SJCRH30 (cell line): ENCODE measurements at regions not wholly inside any gene's neighbourhood (a gene's known extent, or its start where the extent isn't known, plus 50 kb on each side); places are given as distances from the start of the nearest gene placed in this dataset.

Experiments used
- DNase-seq, 2 experiments: peaks; one replicate each; pipeline ENCODE4 v3.0.0-alpha.2; 2015 to 2020
- H3K27ac ChIP-seq: fragments of 250-450 bp; sonication (Bioruptor Pico); 2 replicates; pipeline ENCODE4 v1.5.1; 2020; ENCODE audit warnings: mild to moderate bottlenecking, moderate library complexity
- H3K27me3 ChIP-seq: fragments of 250-450 bp; sonication (Bioruptor Pico); 2 replicates; pipeline ENCODE4 v1.5.1; 2020; ENCODE audit warnings: mild to moderate bottlenecking, moderate library complexity
- H3K36me3 ChIP-seq: fragments of 250-450 bp; sonication (Bioruptor Pico); 2 replicates; pipeline ENCODE4 v1.5.1; 2020; ENCODE audit warnings: mild to moderate bottlenecking, moderate library complexity
- H3K4me1 ChIP-seq: fragments of 250-450 bp; sonication (Bioruptor Pico); 2 replicates; pipeline ENCODE4 v1.5.1; 2020; ENCODE audit warnings: mild to moderate bottlenecking, moderate library complexity
- H3K4me3 ChIP-seq: fragments of 250-450 bp; sonication (Bioruptor Pico); 2 replicates; pipeline ENCODE4 v1.5.1; 2020; ENCODE audit warnings: mild to moderate bottlenecking, moderate library complexity
- H3K9me3 ChIP-seq: fragments of 250-450 bp; sonication (Bioruptor Pico); replicated peaks from 2 replicates; pipeline ENCODE4 v1.5.1; 2020; ENCODE audit warnings: mild to moderate bottlenecking, moderate library complexity

DNA sequence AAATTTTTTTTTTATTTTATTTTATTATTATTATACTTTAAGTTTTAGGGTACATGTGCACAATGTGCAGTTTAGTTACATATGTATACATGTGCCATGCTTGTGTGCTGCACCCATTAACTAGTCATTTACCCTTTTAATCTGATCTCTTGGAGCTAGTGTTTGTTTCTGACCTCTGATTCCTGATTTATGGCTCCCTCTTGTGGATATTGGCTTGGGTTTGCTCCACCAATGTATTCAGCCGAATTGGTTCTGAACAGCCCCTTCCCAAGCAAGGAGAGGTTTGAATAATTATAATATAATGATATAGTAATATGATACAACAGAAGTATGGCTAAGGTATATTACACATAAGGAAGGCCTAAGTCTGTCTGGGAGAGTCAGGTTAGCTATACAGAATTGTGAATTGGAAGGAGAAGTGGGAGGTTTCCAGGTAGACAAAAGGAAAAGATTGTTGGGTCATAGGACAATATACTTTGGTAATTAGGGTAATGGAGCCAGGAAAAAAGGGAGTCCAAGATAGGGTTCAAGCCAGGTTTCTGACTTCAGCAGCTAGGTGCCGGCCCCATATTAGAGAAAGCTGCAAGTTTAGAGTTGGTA is 53.1 kb upstream of the HMCN1 start:
- no peak overlapping the region for H3K27ac ChIP-seq
- H3K36me3 ChIP-seq, result no peaks in the 10 kb centered on the region
- H3K27me3 ChIP-seq, result no peaks in the 10 kb centered on the region
- no peaks in the 10 kb centered on the region for H3K9me3 ChIP-seq
- H3K4me1 ChIP-seq, result no peaks in the 10 kb centered on the region
- no peak overlapping the region for H3K4me3 ChIP-seq
- DNase-seq, result peak; percentile 18 to 63

GRCh38 chr1:185680453-185680852 is 53.7 kb upstream of the HMCN1 start:
- no peak for DNase-seq
- Histone ChIP-seq H3K27me3 (no peaks in the 10 kb centered on the region), H3K9me3 (no peaks in the 10 kb centered on the region), H3K27ac (no peak overlapping the region), H3K36me3 (no peaks in the 10 kb centered on the region), H3K4me3 (no peak overlapping the region), H3K4me1 (no peaks in the 10 kb centered on the region)

DNA sequence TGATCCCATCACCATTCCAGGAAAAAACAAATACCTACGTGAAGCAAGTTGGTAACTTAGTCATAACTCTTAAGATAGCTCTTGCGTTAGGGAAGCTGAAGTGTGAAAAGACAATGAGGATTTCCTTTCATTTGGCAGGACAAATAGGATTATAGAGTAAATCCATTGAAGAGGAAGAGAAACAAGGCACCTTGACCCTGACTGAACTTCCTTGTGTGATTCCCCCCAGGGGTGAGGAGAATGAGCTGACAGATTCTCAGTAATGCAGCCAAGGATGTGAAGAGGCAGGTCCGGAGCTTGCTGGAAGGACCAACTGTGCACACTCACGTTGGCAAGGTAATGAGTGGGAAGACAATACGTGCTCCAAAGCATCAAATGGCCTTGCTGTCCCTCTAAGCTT is 55.0 kb upstream of the HMCN1 start:
- Histone ChIP-seq H3K4me1 (no peaks in the 10 kb centered on the region), H3K4me3 (no peak overlapping the region), H3K27ac (no peak overlapping the region), H3K27me3 (no peaks in the 10 kb centered on the region), H3K36me3 (no peaks in the 10 kb centered on the region), H3K9me3 (no peaks in the 10 kb centered on the region)
- no peak for DNase-seq

DNA sequence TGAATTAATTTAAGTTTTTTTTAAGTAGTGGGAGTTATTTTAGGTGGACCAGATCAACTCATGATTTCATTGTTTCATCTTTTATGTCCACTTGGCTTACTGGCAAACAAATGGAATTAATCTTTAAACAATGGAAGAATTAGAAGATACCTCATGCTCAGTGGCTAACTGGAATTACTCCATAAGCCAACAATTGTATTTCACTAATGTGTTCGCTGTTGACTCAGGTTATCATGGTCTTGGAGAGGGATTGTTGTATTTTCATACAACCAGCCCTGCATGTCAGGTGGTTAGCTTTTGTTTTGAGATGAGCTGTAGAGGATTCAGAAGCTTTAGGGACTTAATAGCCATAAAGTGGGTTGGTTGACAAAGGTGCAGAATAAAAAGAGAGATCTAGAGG is 57.2 kb upstream of the HMCN1 start:
- H3K27ac ChIP-seq, result no peak overlapping the region

DNA sequence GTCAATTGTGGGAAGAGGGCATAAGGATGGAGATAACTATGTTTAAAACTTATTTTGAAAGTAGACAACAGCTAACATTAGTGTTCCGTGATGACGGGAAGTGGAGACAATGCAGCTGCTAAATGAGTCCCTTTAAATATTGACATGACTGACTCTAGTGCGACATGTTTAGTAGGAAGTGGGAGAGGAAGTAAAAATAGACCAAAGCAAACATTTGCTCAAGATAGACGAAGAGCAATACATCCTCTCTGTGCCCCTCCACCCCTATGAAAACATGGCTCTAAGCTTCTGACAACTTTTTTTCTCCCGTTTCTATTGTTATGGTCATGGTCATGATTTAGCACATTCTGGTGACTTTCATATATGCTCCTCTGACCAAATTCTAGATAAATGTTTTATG is 60.0 kb upstream of the HMCN1 start:
- no peak for DNase-seq
- Histone ChIP-seq H3K9me3 (no peaks in the 10 kb centered on the region), H3K4me3 (no peak overlapping the region), H3K36me3 (no peaks in the 10 kb centered on the region), H3K27ac (no peak overlapping the region), H3K27me3 (no peaks in the 10 kb centered on the region), H3K4me1 (no peaks in the 10 kb centered on the region)

More for the DNA sequence above, 57.2 kb upstream of the HMCN1 start:
- Histone ChIP-seq H3K4me3 (no peak overlapping the region), H3K36me3 (no peaks in the 10 kb centered on the region), H3K4me1 (no peaks in the 10 kb centered on the region), H3K9me3 (no peaks in the 10 kb centered on the region), H3K27me3 (no peaks in the 10 kb centered on the region)
- no peak for DNase-seq

GRCh38 chr1:185672719-185673360 is 61.4 kb upstream of the HMCN1 start:
- DNase-seq, result no peak
- H3K36me3 ChIP-seq, result no peaks in the 10 kb centered on the region
- H3K27ac ChIP-seq, result no peak overlapping the region
- H3K9me3 ChIP-seq, result no peaks in the 10 kb centered on the region
- H3K4me1 ChIP-seq, result no peaks in the 10 kb centered on the region
- no peak overlapping the region for H3K4me3 ChIP-seq
- no peaks in the 10 kb centered on the region for H3K27me3 ChIP-seq

DNA sequence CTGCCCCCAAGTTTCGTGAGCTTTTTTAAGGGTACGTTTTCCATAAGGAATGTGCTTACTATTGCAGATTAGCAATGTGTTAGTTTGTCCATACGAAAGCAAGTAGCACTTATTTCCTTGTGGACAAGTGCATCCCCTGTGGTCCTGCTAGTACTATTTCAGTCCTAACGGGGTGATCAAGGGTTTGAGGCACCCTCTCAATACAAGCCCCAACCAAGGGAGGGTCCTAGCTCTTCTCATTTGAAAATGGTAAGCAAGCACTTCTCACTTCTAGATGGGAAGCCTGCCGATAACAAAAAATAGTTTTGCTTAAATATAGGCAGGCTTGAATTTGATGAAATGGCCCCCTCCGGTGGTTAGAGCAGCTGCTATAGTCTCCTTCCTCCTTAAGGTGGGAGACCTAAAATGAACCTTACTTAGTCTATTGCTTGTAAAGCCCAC is 64.0 kb upstream of the HMCN1 start:
- DNase-seq, result peak; percentile 20 to 36
- Histone ChIP-seq H3K4me1 (no peaks in the 10 kb centered on the region), H3K36me3 (no peaks in the 10 kb centered on the region), H3K4me3 (no peak overlapping the region), H3K9me3 (no peaks in the 10 kb centered on the region), H3K27ac (no peak overlapping the region), H3K27me3 (no peaks in the 10 kb centered on the region)

DNA sequence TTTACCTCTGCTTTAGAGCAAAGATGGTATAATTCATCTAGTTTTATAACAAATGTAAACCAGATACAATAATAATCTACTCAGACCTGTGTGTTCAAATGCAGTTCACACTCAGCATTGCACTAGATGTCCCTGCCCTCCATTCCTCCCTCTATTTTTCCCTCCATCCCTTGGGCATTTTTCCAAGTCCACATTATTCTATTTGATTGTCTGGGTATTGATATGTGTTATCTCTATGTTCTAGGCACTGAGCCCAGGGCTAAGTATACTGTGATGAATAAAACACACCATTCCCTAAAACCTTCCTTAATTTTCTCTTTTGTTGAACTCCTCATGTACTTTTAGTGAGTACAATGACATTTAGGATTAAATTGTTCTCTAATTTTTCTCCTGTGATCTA is 66.2 kb upstream of the HMCN1 start:
- Histone ChIP-seq H3K27ac (no peak overlapping the region), H3K27me3 (no peaks in the 10 kb centered on the region), H3K9me3 (no peaks in the 10 kb centered on the region), H3K36me3 (no peaks in the 10 kb centered on the region), H3K4me3 (no peak overlapping the region), H3K4me1 (no peaks in the 10 kb centered on the region)
- DNase-seq, result no peak

DNA sequence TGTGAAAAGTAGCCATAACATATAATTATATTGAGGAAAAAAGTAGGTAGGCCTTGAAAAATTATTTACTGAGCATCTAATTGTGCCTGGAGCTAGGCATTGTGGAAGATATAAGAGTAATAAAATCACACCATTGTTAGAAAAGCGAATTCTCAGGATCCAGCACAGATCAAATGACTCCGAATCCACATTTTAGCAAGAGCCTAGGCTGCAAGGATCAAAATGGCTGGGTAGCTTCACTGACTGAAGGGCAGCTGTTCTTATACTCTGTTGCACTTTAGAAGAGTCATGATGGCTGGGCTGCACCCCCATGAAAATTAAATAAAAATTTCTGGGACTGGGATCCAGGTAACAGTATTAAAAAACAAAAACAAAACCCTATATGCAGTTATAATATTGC is 67.6 kb upstream of the HMCN1 start:
- Histone ChIP-seq H3K27ac (no peak overlapping the region), H3K9me3 (no peaks in the 10 kb centered on the region), H3K4me3 (no peak overlapping the region), H3K27me3 (no peaks in the 10 kb centered on the region), H3K36me3 (no peaks in the 10 kb centered on the region), H3K4me1 (no peaks in the 10 kb centered on the region)
- DNase-seq, result no peak

DNA sequence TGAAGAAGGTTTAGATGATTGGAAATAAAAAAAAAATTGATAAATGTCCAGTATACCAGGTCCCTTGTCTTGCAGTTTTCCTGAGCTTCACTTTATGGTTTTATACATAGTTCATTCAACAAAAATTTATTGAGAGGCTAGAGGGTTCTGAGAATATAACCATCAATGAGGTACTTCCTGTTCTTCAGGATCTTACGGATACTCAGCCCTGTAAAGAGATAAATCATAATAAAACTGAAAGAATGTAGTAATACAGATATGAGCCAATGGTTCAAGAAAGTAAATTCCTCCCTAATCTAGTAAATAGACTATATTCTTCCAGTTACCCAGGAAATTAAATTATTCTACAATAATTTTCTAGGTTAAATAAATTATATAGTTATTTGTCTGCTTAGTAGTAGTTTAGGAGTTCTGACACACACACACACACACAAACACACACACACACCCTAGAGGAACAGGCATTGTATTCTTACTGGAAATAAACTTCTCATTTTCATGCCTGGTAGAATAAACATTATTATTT is 70.4 kb upstream of the HMCN1 start:
- H3K27ac ChIP-seq, result no peak overlapping the region
- H3K36me3 ChIP-seq, result no peaks in the 10 kb centered on the region
- H3K27me3 ChIP-seq, result no peaks in the 10 kb centered on the region
- no peak for DNase-seq
- no peaks in the 10 kb centered on the region for H3K4me1 ChIP-seq
- H3K4me3 ChIP-seq, result no peak overlapping the region
- H3K9me3 ChIP-seq, result no peaks in the 10 kb centered on the region

DNA sequence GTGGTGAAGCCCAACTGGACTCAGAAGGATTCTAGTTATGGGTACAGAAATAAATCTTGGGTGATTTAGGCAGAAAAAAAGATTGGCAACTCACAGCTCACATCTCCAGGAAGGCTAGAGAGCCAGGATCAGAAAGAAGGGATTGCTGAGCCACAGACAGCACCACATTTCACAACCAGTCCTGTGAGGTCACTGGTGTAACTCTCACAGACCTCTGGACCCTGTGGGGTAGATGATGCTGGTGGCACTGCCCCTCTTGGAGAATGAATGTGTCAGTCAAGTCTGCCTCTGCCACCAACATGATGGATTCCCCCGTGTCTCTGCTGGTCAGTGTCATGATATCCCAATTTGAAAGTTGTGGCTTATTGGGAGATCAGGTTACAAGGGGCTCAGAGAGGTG is 70.9 kb upstream of the HMCN1 start:
- no peak overlapping the region for H3K4me3 ChIP-seq
- H3K27me3 ChIP-seq, result no peaks in the 10 kb centered on the region
- H3K9me3 ChIP-seq, result no peaks in the 10 kb centered on the region
- no peak overlapping the region for H3K27ac ChIP-seq
- H3K36me3 ChIP-seq, result no peaks in the 10 kb centered on the region
- H3K4me1 ChIP-seq, result no peaks in the 10 kb centered on the region
- DNase-seq, result no peak

- no peaks in the 10 kb centered on the region for H3K4me1 ChIP-seq
- no peaks in the 10 kb centered on the region for H3K36me3 ChIP-seq
- H3K27ac ChIP-seq, result no peak overlapping the region
- H3K27me3 ChIP-seq, result no peaks in the 10 kb centered on the region
- H3K4me3 ChIP-seq, result no peak overlapping the region
- no peak for DNase-seq
- H3K9me3 ChIP-seq, result no peaks in the 10 kb centered on the region
These were observed 72.2 kb upstream of the HMCN1 start for GRCh38 chr1:185661971-185662370.

DNA sequence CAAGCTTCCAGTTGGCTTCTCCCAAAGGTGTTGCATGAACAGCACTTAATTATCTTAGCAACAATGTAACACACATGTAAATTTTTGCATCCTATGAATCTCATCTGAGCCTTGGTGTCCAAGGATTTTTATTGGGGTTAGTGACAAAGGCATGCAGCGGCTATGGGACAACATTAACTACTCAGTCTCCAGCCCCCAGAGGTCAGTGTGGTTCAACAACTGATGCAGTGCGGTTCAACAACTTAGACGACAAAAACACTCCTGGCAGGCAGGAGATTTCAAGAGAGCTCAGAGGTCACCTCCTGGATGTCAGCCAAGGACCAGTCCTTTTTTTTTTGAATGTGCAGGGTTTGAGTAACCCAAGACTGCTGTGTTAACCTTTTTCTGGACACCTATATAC is 77.5 kb upstream of the HMCN1 start:
- no peaks in the 10 kb centered on the region for H3K9me3 ChIP-seq
- no peak overlapping the region for H3K27ac ChIP-seq
- DNase-seq, result peak; percentile 7 to 26
- H3K27me3 ChIP-seq, result no peaks in the 10 kb centered on the region
- no peaks in the 10 kb centered on the region for H3K36me3 ChIP-seq
- H3K4me1 ChIP-seq, result no peaks in the 10 kb centered on the region
- no peak overlapping the region for H3K4me3 ChIP-seq

GRCh38 chr1:185654952-185655314 is 79.3 kb upstream of the HMCN1 start:
- DNase-seq, result no peak
- Histone ChIP-seq H3K27ac (no peak overlapping the region), H3K4me3 (no peak overlapping the region), H3K9me3 (no peaks in the 10 kb centered on the region), H3K27me3 (no peaks in the 10 kb centered on the region), H3K36me3 (no peaks in the 10 kb centered on the region), H3K4me1 (no peaks in the 10 kb centered on the region)

DNA sequence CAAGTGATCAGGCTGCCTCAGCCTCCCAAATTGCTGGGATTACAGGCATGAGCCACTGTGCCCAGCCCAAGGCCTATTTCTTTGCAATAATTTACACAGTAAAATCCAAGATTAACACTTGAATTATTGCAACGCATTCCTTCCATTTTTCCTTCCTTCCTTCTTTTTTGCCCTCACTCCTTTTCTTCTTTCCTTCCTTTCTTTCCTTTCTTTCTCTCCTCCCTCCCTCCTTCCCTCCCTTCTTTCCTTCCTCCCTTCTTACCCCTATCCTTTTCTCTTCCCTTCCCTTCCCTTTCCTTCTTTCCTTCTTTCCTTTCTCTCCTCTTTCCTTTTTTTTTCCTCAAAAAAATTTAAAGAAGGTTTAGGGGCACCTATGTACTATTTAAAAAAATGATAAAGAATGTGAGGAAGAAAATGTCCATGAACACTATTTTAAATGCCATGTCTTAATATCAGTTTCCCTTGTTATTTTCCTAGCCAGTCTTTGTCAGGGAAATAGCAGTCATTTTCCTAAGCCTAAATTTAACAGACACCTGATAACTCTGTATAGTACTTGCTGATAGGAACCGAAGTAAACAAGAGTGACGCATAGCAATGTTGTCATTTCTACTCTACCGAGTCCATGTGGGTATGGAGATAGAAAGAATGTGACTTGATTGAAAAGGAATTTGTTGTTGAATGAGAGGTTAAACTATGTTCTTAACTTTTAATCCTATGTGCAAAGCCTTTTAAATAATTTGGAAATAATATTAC is 79.8 kb upstream of the HMCN1 start:
- DNase-seq, result no peak

More for the DNA sequence above, 79.8 kb upstream of the HMCN1 start:
- no peak overlapping the region for H3K27ac ChIP-seq
- H3K27me3 ChIP-seq, result no peaks in the 10 kb centered on the region
- H3K4me3 ChIP-seq, result no peak overlapping the region
- no peaks in the 10 kb centered on the region for H3K9me3 ChIP-seq
- H3K4me1 ChIP-seq, result no peaks in the 10 kb centered on the region
- no peaks in the 10 kb centered on the region for H3K36me3 ChIP-seq
